WERI-Rb-1 (cell line): ENCODE measurements at regions not wholly inside any gene's neighbourhood (a gene's known extent, or its start where the extent isn't known, plus 50 kb on each side); places are given as distances from the start of the nearest gene placed in this dataset.
"Not testable (repeated sequence)": the region's sequence is repeated elsewhere in the genome, so short reads cannot be mapped to it uniquely, and the experiment has no call there.

Experiments used
- DNase-seq: peaks from one replicate; pipeline ENCODE4 v3.0.0-alpha.2; 2020
- H3K27ac ChIP-seq: fragments of 250-450 bp; sonication (Bioruptor Pico); 2 replicates; pipeline ENCODE4 v1.5.1; 2020; ENCODE audit warnings: mild to moderate bottlenecking, moderate library complexity
- H3K27me3 ChIP-seq: fragments of 250-450 bp; sonication (Bioruptor Pico); 2 replicates; pipeline ENCODE4 v1.5.1; 2021; ENCODE audit warnings: mild to moderate bottlenecking, low read depth, moderate library complexity; ENCODE audit not compliant: insufficient read depth, severe bottlenecking
- H3K36me3 ChIP-seq: fragments of 250-450 bp; sonication (Bioruptor Pico); 2 replicates; pipeline ENCODE4 v1.5.1; 2020; ENCODE audit warnings: mild to moderate bottlenecking, moderate library complexity
- H3K4me3 ChIP-seq: 2 replicates; pipeline ENCODE4 v1.5.1; 2011; ENCODE audit warnings: low read depth, mild to moderate bottlenecking, control low read depth, low read length
- H3K9me3 ChIP-seq: fragments of 250-450 bp; sonication (Bioruptor Pico); 2 replicates; pipeline ENCODE4 v1.5.1; 2021; ENCODE audit warnings: mild to moderate bottlenecking, moderate library complexity; ENCODE audit not compliant: severe bottlenecking
- CTCF ChIP-seq: IDR thresholded peaks from 2 replicates; pipeline ENCODE4 v1.5.1; 2011; ENCODE audit warnings: low read depth, mild to moderate bottlenecking, control low read depth, inconsistent platforms, low read length

- DNase-seq: no peak
- H3K9me3 ChIP-seq: no peaks in the 10 kb centered on the region
- TF ChIP-seq CTCF: no peak
- H3K4me3 ChIP-seq: no peak overlapping the region
- no peaks in the 10 kb centered on the region for H3K36me3 ChIP-seq
- no peak overlapping the region for H3K27ac ChIP-seq
- H3K27me3 ChIP-seq: no peaks in the 10 kb centered on the region
Measured at GRCh38 chr18:39318462-39318861, 1752.9 kb upstream of the CELF4 start.

GRCh38 chr18:39318008-39318407, 1752.4 kb upstream of the CELF4 start:
- H3K9me3 ChIP-seq: no peaks in the 10 kb centered on the region
- H3K27ac ChIP-seq: no peak overlapping the region
- no peak for TF ChIP-seq CTCF
- H3K4me3 ChIP-seq: no peak overlapping the region
- no peak for DNase-seq
- H3K36me3 ChIP-seq: no peaks in the 10 kb centered on the region
- H3K27me3 ChIP-seq: no peaks in the 10 kb centered on the region

GRCh38 chr18:39314595-39314994, 1749.0 kb upstream of the CELF4 start:
- no peaks in the 10 kb centered on the region for H3K27me3 ChIP-seq
- no peaks in the 10 kb centered on the region for H3K9me3 ChIP-seq
- no peak overlapping the region for H3K27ac ChIP-seq
- no peak for DNase-seq
- no peaks in the 10 kb centered on the region for H3K36me3 ChIP-seq
- H3K4me3 ChIP-seq: no peak overlapping the region
- TF ChIP-seq CTCF: no peak

GRCh38 chr18:39313992-39314391, 1748.4 kb upstream of the CELF4 start:
- H3K9me3 ChIP-seq: peaks cover 5% of the 10 kb centered on the region
- no peak overlapping the region for H3K27ac ChIP-seq
- no peak for TF ChIP-seq CTCF
- DNase-seq: no peak
- H3K4me3 ChIP-seq: no peak overlapping the region
- no peaks in the 10 kb centered on the region for H3K36me3 ChIP-seq
- no peaks in the 10 kb centered on the region for H3K27me3 ChIP-seq

GRCh38 chr18:39311111-39311712, 1745.6 kb upstream of the CELF4 start:
- no peak for DNase-seq
- H3K27ac ChIP-seq: no peak overlapping the region
- H3K36me3 ChIP-seq: no peaks in the 10 kb centered on the region
- H3K4me3 ChIP-seq: no peak overlapping the region
- H3K9me3 ChIP-seq: peaks cover 8% of the 10 kb centered on the region
- no peaks in the 10 kb centered on the region for H3K27me3 ChIP-seq
- TF ChIP-seq CTCF: no peak

GRCh38 chr18:39308931-39309521, 1743.4 kb upstream of the CELF4 start:
- not testable (repeated sequence) for H3K27me3 ChIP-seq, H3K4me3 ChIP-seq, H3K9me3 ChIP-seq, H3K36me3 ChIP-seq, H3K27ac ChIP-seq, DNase-seq
